ENCODE measurements at regions not wholly inside any gene's neighbourhood (a gene's known extent, or its start where the extent isn't known, plus 50 kb on each side); places are given as distances from the start of the nearest gene placed in this dataset.

GRCh38 chr4:57437649-57438048 is 327.5 kb upstream of the IGFBP7 start:
- DNase-seq (ENCODE audit: low read depth in 1 of 2, low spot score in 1 of 2): no peak

- no peak for DNase-seq (ENCODE audit: low read depth in 1 of 2, low spot score in 1 of 2)
Observed at GRCh38 chr4:57435300-57435699, 325.1 kb upstream of the IGFBP7 start.

GRCh38 chr4:57430726-57431125 is 320.5 kb upstream of the IGFBP7 start:
- DNase-seq (ENCODE audit: low read depth in 1 of 2, low spot score in 1 of 2): no peak

- DNase-seq (ENCODE audit: low read depth in 1 of 2, low spot score in 1 of 2): no peak
Observed at GRCh38 chr4:57426779-57427395, 316.7 kb upstream of the IGFBP7 start.

GRCh38 chr4:57425610-57426009 is 315.4 kb upstream of the IGFBP7 start:
- DNase-seq (ENCODE audit: low read depth in 1 of 2, low spot score in 1 of 2): no peak

GRCh38 chr4:57424232-57424897 is 314.2 kb upstream of the IGFBP7 start:
- no peak for DNase-seq (ENCODE audit: low read depth in 1 of 2, low spot score in 1 of 2)

GRCh38 chr4:57418133-57418532 is 307.9 kb upstream of the IGFBP7 start:
- no peak for DNase-seq (ENCODE audit: low read depth in 1 of 2, low spot score in 1 of 2)

GRCh38 chr4:57412259-57413054 is 302.3 kb upstream of the IGFBP7 start:
- no peak for DNase-seq (ENCODE audit: low read depth in 1 of 2, low spot score in 1 of 2)

- DNase-seq (ENCODE audit: low read depth in 1 of 2, low spot score in 1 of 2): no peak
Observed at GRCh38 chr4:57410331-57411052, 300.3 kb upstream of the IGFBP7 start.

- no peak for DNase-seq (ENCODE audit: low read depth in 1 of 2, low spot score in 1 of 2)
Observed at GRCh38 chr4:57405359-57405758, 295.2 kb upstream of the IGFBP7 start.

- DNase-seq (ENCODE audit: low read depth in 1 of 2, low spot score in 1 of 2): no peak
Observed at GRCh38 chr4:57404483-57404882, 294.3 kb upstream of the IGFBP7 start.

- DNase-seq (ENCODE audit: low read depth in 1 of 2, low spot score in 1 of 2): no peak
Observed at GRCh38 chr4:57403591-57403990, 293.4 kb upstream of the IGFBP7 start.

- DNase-seq (ENCODE audit: low read depth in 1 of 2, low spot score in 1 of 2): no peak
Observed at GRCh38 chr4:57401586-57401985, 291.4 kb upstream of the IGFBP7 start.

- no peak for DNase-seq (ENCODE audit: low read depth in 1 of 2, low spot score in 1 of 2)
Observed at GRCh38 chr4:57378766-57379165, 268.6 kb upstream of the IGFBP7 start.

GRCh38 chr4:57374866-57375595 is 264.8 kb upstream of the IGFBP7 start:
- DNase-seq (ENCODE audit: low read depth in 1 of 2, low spot score in 1 of 2): no peak

GRCh38 chr4:57373991-57374390 is 263.8 kb upstream of the IGFBP7 start:
- no peak for DNase-seq (ENCODE audit: low read depth in 1 of 2, low spot score in 1 of 2)

GRCh38 chr4:57371671-57372070 is 261.5 kb upstream of the IGFBP7 start:
- DNase-seq (ENCODE audit: low read depth in 1 of 2, low spot score in 1 of 2): no peak

GRCh38 chr4:57370691-57371090 is 260.5 kb upstream of the IGFBP7 start:
- no peak for DNase-seq (ENCODE audit: low read depth in 1 of 2, low spot score in 1 of 2)

GRCh38 chr4:57369446-57369845 is 259.3 kb upstream of the IGFBP7 start:
- no peak for DNase-seq (ENCODE audit: low read depth in 1 of 2, low spot score in 1 of 2)

GRCh38 chr4:57364255-57364654 is 254.1 kb upstream of the IGFBP7 start:
- no peak for DNase-seq (ENCODE audit: low read depth in 1 of 2, low spot score in 1 of 2)

- no peak for DNase-seq (ENCODE audit: low read depth in 1 of 2, low spot score in 1 of 2)
Observed at GRCh38 chr4:57363346-57363745, 253.2 kb upstream of the IGFBP7 start.

Data from stimulated activated CD4-positive, alpha-beta T cell treated with anti-CD3 and anti-CD28 coated beads, Interleukin-15, amount 100 ng/mL, for 1 hour (primary cell).